HG02759 (cell line): ENCODE measurements at regions not wholly inside any gene's neighbourhood (a gene's known extent, or its start where the extent isn't known, plus 50 kb on each side); places are given as distances from the start of the nearest gene placed in this dataset.

ENCODE experiments used
- ATAC-seq: cut with Tn5 transposase; IDR thresholded peaks from one replicate; pipeline ENCODE4 v1.9.1; 2021; ENCODE audit warnings: mild to moderate bottlenecking, moderate library complexity; ENCODE audit not compliant: unreplicated experiment

DNA sequence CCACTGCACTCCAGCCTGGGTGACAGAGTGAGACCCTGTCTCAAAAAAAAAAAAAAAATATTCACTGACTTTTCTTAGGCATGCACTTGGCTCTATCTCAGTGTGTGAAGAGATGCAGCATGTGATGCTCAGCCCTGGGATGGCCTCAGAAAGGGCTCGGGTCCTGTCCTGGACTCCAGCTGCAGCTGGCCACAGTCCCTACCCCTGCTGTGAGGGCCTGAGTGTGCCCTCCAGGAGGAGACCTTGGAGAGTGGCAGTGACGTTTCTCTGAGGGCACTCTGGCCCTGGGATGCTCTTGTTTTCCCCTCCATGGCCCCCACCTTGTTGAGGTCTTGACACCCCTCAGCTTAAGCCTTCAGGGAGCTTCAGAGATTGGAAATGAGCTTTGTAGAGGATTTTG lies 81.9 kb upstream of the POU3F1 start:
- ATAC-seq: no peak

- ATAC-seq: no peak
Observed at GRCh38 chr1:38127428-38127827, 80.8 kb upstream of the POU3F1 start.

DNA sequence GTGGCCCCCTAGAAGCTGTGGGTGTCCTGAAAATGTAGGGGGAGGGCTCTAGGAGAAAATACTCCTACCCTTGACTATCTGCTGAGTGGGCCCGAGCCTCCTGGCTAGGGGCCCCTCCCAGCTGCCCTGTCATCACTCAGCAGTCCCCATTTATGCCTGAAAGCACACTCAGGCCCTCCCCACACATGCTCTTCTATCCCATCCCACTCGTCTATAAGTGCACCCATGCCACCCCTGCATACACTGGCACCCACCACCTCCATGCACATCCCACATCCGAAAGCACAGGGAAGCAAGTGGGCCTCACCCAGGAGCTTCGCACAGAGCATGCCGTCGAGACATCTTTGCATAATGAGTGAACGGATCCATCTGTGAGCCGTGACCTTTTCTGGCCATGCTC lies 80.4 kb upstream of the POU3F1 start:
- no peak for ATAC-seq

DNA sequence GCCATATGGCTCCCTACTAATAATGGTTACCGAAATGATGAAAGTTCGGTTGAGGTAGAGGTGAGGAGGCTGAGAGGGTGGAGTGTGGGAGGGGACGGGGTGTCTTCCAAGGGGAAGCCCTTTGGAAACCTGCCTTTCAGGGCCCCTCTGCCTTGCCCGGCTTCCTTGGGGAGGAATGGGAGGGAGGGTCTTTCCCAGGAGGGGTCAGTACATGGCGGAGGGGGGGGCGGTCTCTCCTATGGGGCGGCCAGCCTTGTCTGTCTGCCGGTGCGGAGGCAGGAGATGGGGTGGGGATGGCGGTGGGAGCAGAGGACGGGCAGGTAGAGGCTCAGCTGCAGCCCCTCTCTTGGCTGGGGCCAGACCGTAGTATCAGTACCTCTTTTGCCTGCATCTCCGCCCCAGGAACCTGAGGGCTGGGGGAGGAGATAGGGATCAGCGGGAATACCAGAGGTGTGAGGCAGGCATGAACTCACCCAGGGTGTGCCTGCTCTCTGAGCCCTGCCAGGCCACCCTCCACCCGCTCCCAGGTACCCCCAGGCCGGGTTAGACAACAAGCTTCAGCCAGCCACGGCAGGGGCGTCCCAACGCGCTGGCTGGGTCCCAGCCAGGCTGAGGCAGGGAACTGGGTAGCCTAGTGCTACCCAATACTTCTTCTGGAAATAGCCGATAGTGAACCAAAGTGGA lies 79.4 kb upstream of the POU3F1 start:
- ATAC-seq: no peak

GRCh38 chr1:38125016-38125415 lies 78.4 kb upstream of the POU3F1 start:
- no peak for ATAC-seq

GRCh38 chr1:38123356-38124135 lies 77.0 kb upstream of the POU3F1 start:
- ATAC-seq: no peak

GRCh38 chr1:38121231-38121680 lies 74.7 kb upstream of the POU3F1 start:
- no peak for ATAC-seq

- no peak for ATAC-seq
Observed at GRCh38 chr1:38120552-38121230, 74.1 kb upstream of the POU3F1 start.

GRCh38 chr1:38118976-38119375 lies 72.4 kb upstream of the POU3F1 start:
- ATAC-seq: no peak

DNA sequence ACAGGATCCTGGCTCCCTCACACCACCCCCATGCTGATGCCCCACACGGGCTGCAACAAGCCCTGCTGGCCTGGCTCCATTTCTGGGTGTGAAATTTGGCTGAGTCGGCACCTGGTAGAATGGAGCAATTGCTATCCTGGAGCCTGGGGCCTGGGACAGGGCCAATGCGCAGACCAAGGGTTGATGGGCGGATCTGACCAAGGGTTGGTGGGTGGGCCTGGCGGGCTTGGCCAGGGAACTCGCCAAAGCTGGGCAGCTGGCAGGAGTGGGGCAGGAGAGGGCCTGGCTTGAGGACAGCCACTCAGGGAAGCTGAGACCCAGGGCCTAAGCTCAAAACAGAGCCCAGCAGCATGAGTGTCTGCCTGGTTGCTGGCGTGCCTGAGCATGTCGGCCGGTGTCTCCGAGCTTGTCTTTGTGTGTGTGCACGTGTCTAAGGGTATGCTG lies 70.9 kb upstream of the POU3F1 start:
- no peak for ATAC-seq

DNA sequence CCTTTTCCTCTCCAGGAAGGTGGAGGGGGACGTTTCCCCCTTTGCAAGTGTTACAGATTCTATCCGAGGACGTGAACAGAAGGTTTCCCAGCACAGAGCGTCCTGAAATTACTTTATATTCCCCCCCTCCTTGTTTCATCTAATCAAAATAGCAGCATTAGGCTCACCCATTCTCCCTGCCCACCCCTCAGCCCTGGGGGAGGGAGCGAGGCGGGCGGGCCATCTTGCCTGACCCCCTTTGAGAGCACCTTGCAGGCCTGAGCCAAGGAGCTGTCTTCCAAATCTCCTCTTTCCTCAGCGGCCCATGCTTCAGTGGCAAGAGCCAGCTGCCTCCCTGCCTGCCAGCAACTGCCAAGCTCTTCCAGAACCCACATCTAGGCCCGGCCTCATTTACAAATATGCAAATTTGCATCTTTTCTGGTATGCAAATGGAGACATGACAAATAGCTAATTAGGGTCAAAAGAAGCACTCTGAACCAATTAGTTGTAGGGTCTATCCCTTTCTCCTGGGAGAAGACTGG lies 69.1 kb upstream of the POU3F1 start:
- ATAC-seq: no peak

DNA sequence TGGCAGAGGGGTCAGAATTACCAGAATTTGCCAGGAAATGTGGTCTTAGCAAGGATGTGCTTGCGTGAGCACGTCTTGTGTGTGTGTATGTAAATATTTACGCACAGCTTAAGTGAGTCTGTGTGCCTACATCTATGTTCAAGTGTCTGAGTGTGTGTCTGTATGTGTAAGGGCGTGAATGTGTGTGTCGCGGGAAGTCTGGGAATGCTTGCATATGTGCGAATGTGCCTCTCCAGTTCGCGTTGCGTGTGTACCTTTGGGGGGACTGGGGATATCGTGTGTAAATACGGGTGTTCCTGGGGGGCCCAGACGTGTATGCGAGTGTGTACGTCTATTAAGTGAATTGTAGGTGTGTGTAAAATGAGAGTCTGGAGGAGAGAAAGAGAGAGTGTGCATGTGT lies 68.6 kb upstream of the POU3F1 start:
- ATAC-seq: no peak

GRCh38 chr1:38114241-38115026 lies 67.8 kb upstream of the POU3F1 start:
- ATAC-seq: no peak

- no peak for ATAC-seq
Observed at GRCh38 chr1:38113159-38113666, 66.6 kb upstream of the POU3F1 start.

- no peak for ATAC-seq
Observed at GRCh38 chr1:38111589-38111988, 65.0 kb upstream of the POU3F1 start.

- no peak for ATAC-seq
Observed at GRCh38 chr1:38105267-38105666, 58.7 kb upstream of the POU3F1 start.

DNA sequence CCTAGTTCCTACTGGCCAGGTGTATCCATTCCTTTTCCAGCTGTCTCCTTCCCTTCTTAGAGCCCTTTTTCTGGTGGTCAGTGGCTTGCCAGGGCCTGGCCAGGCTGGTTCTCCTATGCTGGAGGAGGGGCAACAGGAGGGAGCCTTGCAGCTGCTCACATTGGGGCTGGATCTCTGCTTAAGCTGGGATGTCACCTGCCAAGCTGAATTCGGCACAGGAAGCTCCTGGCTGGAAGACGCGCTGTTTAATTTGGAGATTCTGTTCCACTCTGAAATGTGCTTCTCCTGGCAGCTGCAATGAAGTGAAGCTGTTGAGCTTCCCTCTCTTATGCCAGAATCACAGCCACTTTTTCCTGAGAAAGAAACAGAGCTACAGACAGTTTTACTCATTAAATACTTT lies 56.0 kb upstream of the POU3F1 start:
- no peak for ATAC-seq

GRCh38 chr1:38101037-38101785 lies 54.6 kb upstream of the POU3F1 start:
- ATAC-seq: no peak

GRCh38 chr1:38098101-38098847 lies 51.7 kb upstream of the POU3F1 start:
- ATAC-seq: no peak
